HG03521 (cell line): ENCODE measurements at regions not wholly inside any gene's neighbourhood (a gene's known extent, or its start where the extent isn't known, plus 50 kb on each side); places are given as distances from the start of the nearest gene placed in this dataset.
"Not testable (repeated sequence)": the region's sequence is repeated elsewhere in the genome, so short reads cannot be mapped to it uniquely, and the experiment has no call there.

Experiments used
- ATAC-seq: cut with Tn5 transposase; IDR thresholded peaks from one replicate; pipeline ENCODE4 v1.9.1; 2021; ENCODE audit warnings: mild to moderate bottlenecking, moderate library complexity; ENCODE audit not compliant: unreplicated experiment

GRCh38 chr2:131822237-131822721 lies 294.6 kb downstream of the CCDC74A start:
- ATAC-seq: not testable (repeated sequence)

DNA sequence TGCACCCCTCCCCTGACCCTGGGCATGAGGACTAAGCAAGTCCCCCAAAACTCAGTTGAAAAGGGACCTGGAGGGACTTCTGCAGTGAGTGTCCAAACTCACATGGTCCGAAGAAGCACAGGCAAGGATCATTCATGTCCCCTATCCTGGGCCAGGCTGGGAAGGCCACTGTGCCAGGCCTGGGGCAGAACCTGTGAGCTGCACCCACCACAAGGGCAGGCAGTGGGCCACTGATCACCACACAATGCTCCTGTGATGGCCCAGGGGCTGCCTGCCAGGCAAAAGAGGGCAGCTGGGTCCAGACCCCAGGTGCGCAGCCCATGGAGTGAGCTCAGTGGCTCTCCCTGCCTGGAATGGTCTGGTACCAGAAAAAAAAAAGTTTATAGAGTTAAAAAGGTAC lies 295.4 kb downstream of the CCDC74A start:
- not testable (repeated sequence) for ATAC-seq

DNA sequence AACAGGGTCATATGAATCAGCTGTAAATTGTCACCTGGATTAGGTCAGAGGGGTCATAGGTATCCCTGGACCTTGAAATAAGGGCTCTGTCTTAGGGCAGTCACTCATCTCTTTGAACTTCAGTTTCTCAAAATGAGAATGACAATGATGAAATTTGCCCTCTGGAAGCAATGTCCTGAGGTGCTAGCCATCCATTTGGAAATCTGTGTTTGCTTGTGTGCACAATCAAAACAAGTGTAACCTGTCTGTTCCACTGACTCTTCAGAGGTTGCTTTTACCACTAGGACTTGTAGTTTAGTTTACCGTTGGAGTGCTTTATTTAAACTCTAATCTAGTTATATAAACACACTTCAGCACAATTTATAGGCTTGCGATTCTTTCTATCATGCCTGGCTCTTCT lies 297.3 kb downstream of the CCDC74A start:
- ATAC-seq: not testable (repeated sequence)

DNA sequence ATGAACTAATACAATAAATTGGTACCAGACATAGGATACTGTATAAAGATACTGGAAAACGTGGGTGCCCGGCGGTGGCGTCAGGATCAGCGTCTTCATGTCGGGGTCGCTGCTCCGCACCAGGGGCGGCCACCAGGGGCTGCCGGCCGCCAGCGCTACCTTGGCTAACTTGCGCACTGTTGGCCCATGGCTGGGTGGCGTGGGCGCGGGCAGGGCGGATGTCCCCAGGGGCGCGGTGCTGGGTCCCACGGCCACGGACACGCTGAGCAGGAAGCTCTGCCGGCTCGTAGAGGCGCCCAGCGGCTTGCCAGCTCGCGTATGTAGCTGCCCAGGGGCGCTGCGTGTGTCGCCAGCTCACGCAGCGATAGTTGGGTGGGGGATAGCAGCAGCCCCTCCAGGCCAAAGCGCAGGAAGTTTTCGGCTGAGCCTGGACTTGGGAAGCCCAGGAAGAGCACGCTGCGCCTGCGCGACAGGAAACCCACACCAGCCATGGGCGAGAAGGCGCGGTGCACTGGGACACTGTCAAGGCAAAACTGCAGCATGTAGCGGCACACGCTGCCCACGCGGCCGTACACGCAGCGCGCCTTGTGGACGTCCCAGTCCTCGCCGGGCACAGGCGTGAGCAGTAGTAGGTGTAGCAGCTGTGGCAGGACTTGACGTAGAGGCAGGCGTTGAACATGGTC lies 299.9 kb downstream of the CCDC74A start:
- ATAC-seq: no peak

DNA sequence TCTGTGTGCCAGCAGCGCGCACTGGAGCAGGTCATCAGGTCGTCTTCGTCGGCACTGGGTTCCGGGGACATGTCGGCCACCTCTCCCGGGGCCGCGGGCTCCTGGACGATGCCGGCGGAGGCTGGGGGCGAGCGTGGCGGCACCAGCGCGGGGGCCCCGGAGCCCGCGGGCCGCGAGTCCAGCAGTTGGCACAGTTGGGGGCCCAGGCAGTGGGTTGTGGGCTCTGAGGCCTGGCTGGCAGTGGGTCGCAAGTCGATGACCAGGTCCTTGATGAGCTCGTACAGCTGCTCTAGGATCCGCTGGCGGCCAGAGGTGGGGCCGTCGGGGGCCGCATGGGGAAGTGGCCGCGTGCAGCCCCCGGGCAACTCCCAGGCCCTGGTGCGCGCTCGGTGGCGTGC lies 300.5 kb downstream of the CCDC74A start:
- no peak for ATAC-seq

DNA sequence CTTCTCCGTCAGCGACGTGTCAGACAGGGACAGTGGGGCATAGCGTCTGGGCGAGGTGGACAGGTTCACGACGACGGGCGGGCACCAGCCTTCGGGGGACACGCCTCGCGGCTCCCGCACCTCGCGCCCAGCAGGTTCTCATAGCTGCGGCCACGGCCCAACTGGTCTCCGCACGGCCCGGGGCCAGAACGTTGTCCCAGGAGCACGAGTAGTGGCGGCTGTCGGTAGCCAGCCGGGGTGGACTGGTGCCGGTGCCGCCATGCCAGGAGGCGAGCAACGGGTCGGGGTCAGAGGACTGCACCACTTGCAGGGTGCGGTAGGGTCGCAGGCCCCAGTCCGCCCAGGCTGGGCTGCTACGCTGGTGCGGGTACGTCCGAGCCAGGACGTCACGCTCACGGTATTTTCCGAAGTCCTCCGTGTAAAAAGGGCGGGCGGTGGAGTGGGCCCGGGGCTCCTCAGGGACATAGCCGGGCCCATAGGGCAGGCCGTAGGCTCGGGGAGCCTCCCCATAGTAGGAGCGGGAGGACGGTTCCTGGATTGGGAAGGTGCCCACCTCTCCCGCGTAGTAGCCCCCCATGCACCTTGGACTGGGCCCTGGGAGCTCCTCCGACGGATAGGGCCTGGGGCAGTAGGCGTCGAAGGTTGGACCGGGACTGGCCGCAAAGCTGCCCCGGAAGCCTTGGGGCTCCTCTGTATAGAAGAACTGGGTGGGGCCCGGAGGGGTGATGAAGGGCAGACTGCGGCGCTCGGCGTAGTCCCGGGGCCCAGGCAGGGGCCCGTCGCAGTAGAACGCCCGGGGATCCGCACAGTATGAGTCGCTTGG lies 301.2 kb downstream of the CCDC74A start:
- not testable (repeated sequence) for ATAC-seq

- ATAC-seq: not testable (repeated sequence)
Measured at GRCh38 chr2:131829456-131830241, 302.0 kb downstream of the CCDC74A start.

GRCh38 chr2:131830242-131830945 lies 302.7 kb downstream of the CCDC74A start:
- ATAC-seq: not testable (repeated sequence)

GRCh38 chr2:131830946-131831310 lies 303.2 kb downstream of the CCDC74A start:
- not testable (repeated sequence) for ATAC-seq

GRCh38 chr2:131831450-131832208 lies 303.9 kb downstream of the CCDC74A start:
- ATAC-seq: not testable (repeated sequence)

DNA sequence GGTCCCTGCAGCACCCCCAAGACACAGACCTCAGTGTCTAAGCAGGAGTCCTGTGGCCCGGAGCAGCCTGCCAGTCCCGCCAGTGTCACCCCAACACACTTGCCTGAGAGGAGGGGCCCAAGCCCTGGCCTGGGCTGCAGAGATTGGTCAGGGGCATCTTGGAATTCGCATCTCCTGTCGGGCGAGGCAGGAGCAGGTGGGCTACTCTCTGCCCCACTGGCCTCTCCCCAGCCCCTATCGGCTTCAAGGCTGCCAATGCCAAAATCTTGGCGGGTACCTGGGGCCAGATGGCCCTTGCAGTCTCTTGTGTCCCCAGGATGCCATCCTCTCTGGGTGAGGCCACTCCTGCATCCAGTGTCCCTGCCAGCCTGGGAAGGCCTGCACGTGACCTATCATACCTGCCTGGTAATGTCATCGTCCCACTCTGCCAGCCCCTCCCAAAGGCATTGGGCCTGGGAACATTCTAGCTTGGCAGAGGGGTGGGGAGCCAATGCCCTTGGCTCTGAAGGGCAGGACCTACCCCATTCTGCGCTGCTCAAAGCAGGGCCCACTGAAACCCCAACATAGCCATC lies 304.6 kb downstream of the CCDC74A start:
- ATAC-seq: not testable (repeated sequence)

GRCh38 chr2:131832917-131833316 lies 305.2 kb downstream of the CCDC74A start:
- ATAC-seq: not testable (repeated sequence)

GRCh38 chr2:131833367-131834202 lies 305.9 kb downstream of the CCDC74A start:
- ATAC-seq: not testable (repeated sequence)

DNA sequence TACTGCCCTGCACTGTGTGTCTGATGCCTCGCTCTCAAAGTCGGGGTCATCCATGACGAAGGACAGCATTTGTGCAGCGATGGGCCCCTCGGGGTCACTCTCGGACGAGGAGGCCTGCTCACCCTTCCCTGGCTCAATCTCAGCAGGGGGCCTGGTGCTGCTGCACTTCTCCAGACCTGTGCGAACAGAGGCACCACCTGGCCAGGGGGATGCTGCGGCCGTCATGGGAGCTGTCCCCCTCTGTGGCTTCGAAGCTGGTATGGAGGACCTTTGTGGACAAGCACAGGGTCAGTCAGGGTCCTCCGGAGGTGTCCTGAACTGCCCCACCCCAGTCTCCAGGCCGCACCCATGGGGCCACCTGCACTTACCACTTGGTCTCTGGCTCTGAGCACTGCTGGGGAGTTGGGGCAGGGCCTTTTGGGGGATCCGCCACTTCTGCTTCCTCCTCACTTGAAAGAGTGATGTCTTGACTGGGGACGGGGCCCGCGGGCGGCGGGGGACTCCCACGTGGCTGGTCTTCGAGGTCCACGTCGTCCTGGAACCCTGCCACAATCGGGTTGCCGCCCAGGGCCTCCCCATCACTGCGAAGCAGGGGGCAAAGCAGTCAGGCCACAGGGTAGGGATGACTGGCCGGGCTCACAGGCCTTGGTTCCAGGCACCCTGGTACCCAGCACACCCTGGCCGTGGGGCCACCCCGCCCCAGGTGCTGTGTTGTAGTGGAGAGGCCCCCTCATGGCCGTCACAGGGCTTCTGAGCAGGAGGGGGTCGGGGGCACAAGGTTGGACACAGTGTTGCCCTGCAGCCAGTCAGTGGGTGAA lies 306.7 kb downstream of the CCDC74A start:
- ATAC-seq: not testable (repeated sequence)

GRCh38 chr2:131835022-131835421 lies 307.3 kb downstream of the CCDC74A start:
- not testable (repeated sequence) for ATAC-seq

- ATAC-seq: no peak
Measured at GRCh38 chr2:131835621-131836091, 308.0 kb downstream of the CCDC74A start.

DNA sequence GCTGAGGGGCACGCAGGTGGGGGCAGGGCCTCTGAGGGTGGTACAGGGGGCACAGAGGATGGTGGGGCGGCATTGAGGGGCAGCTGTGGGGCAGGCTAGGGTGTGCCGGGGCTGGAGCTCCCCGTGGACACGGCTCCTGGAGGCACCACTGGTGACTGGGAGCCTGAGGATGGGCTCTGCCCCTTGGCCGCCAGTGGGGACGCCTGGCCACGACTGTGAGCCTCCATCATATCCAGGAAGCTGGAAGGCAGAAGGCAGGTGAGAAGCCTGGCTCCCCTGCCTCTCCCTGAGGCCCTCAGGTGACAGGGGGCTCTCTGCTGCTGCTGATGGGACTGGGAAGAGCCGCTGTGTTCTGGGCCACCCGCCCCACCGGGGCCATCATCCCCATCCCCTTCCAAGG lies 308.4 kb downstream of the CCDC74A start:
- ATAC-seq: not testable (repeated sequence)

GRCh38 chr2:131844044-131844443 lies 316.4 kb downstream of the CCDC74A start:
- not testable (repeated sequence) for ATAC-seq
